ENCODE measurements at regions not wholly inside any gene's neighbourhood (a gene's known extent, or its start where the extent isn't known, plus 50 kb on each side); places are given as distances from the start of the nearest gene placed in this dataset.
"Not testable (repeated sequence)": the region's sequence is repeated elsewhere in the genome, so short reads cannot be mapped to it uniquely, and the experiment has no call there.

GRCh38 chrX:123085311-123085940 lies 98.7 kb upstream of the GRIA3 start:
- no peak for DNase-seq (ENCODE audit: low read depth)

GRCh38 chrX:123086768-123087167 lies 97.3 kb upstream of the GRIA3 start:
- no peak for DNase-seq (ENCODE audit: low read depth)

- no peak for DNase-seq (ENCODE audit: low read depth)
Measured at GRCh38 chrX:123087326-123087725, 96.8 kb upstream of the GRIA3 start.

- no peak for DNase-seq (ENCODE audit: low read depth)
Measured at GRCh38 chrX:123088331-123088730, 95.7 kb upstream of the GRIA3 start.

- no peak for DNase-seq (ENCODE audit: low read depth)
Measured at GRCh38 chrX:123088930-123089329, 95.1 kb upstream of the GRIA3 start.

GRCh38 chrX:123093792-123094191 lies 90.3 kb upstream of the GRIA3 start:
- DNase-seq (ENCODE audit: low read depth) = no peak

- DNase-seq (ENCODE audit: low read depth) = no peak
Measured at GRCh38 chrX:123108513-123109427, 75.3 kb upstream of the GRIA3 start.

GRCh38 chrX:123121241-123121640 lies 62.8 kb upstream of the GRIA3 start:
- DNase-seq (ENCODE audit: low read depth) = no peak

- not testable (repeated sequence) for DNase-seq (ENCODE audit: low read depth)
Measured at GRCh38 chrX:123129805-123130204, 54.3 kb upstream of the GRIA3 start.
